NB4 (cell line): ENCODE measurements at regions not wholly inside any gene's neighbourhood (a gene's known extent, or its start where the extent isn't known, plus 50 kb on each side); places are given as distances from the start of the nearest gene placed in this dataset.

Source experiments
- CTCF ChIP-seq: IDR thresholded peaks from one replicate; pipeline ENCODE4 v1.5.1; 2012; ENCODE audit warnings: low read depth, low read length
- POLR2A ChIP-seq: IDR thresholded peaks from 2 replicates; pipeline ENCODE4 v1.6.1; 2011; ENCODE audit warnings: mild to moderate bottlenecking; ENCODE audit not compliant: insufficient read length; ENCODE audit errors: extremely low read depth

- TF ChIP-seq CTCF (no peak), POLR2A (no peak)
These were observed 989.9 kb downstream of the DCDC2C start for GRCh38 chr2:4693266-4693665.
